OCI-LY1 (cell line): ENCODE measurements at regions not wholly inside any gene's neighbourhood (a gene's known extent, or its start where the extent isn't known, plus 50 kb on each side); places are given as distances from the start of the nearest gene placed in this dataset.

Experiments used
- H2AFZ ChIP-seq: fragments of 200-600 bp; sonication (generic), shearing (Covaris generic); 2 replicates; pipeline ENCODE4 v1.6.0; 2014; ENCODE audit warnings: antibody characterized with exemption, mild to moderate bottlenecking, low read length
- H3F3A ChIP-seq: fragments of 200-600 bp; sonication (generic), shearing (Covaris generic); 2 replicates; pipeline ENCODE4 v1.6.0; 2014; ENCODE audit warnings: mild to moderate bottlenecking, antibody characterized with exemption, low read length, moderate library complexity; ENCODE audit not compliant: insufficient read depth
- H3K27ac ChIP-seq: fragments of 200-600 bp; sonication (generic); 2 replicates; pipeline ENCODE4 v1.5.1; 2014; ENCODE audit warnings: low read length, mixed run types, mild to moderate bottlenecking, low read depth; ENCODE audit not compliant: poor library complexity, severe bottlenecking
- H3K27me3 ChIP-seq: fragments of 200-600 bp; sonication (generic); 2 replicates; pipeline ENCODE4 v1.6.0; 2014; ENCODE audit warnings: antibody characterized with exemption, mild to moderate bottlenecking, low read length, moderate library complexity; ENCODE audit not compliant: insufficient read depth
- H3K36me3 ChIP-seq: fragments of 200-600 bp; sonication (generic); 2 replicates; pipeline ENCODE4 v1.6.1; 2014; ENCODE audit warnings: mild to moderate bottlenecking, antibody characterized with exemption, low read length, moderate library complexity, mixed read lengths; ENCODE audit not compliant: insufficient read depth
- H3K4me1 ChIP-seq: fragments of 200-600 bp; sonication (generic); 2 replicates; pipeline ENCODE4 v1.5.1; 2014; ENCODE audit warnings: mild to moderate bottlenecking, low read length, moderate library complexity; ENCODE audit not compliant: insufficient read depth, severe bottlenecking
- H3K4me2 ChIP-seq: fragments of 200-600 bp; sonication (generic), shearing (Covaris generic); 2 replicates; pipeline ENCODE4 v1.6.1; 2014; ENCODE audit warnings: low read length
- H3K4me3 ChIP-seq: fragments of 200-600 bp; sonication (generic); 2 replicates; pipeline ENCODE4 v1.5.1; 2014; ENCODE audit warnings: low read length, low read depth, mild to moderate bottlenecking, mixed read lengths; ENCODE audit not compliant: poor library complexity, severe bottlenecking
- H3K79me2 ChIP-seq: fragments of 200-600 bp; shearing (Covaris generic); 2 replicates; pipeline ENCODE4 v1.6.1; 2016; ENCODE audit warnings: mixed run types, low read length, mixed read lengths; ENCODE audit not compliant: insufficient read depth
- H3K9ac ChIP-seq: fragments of 200-600 bp; sonication (generic), shearing (Covaris generic); 2 replicates; pipeline ENCODE4 v1.6.1; 2014; ENCODE audit warnings: mild to moderate bottlenecking, low read length, mixed read lengths
- H3K9me2 ChIP-seq: fragments of 200-600 bp; sonication (generic), shearing (Covaris generic); 2 replicates; pipeline ENCODE4 v1.6.1; 2014; ENCODE audit warnings: low read depth, mild to moderate bottlenecking, low read length, mixed read lengths
- H3K9me3 ChIP-seq: fragments of 200-600 bp; shearing (Covaris generic); 2 replicates; pipeline ENCODE4 v1.6.1; 2014; ENCODE audit warnings: low read length, mixed read lengths
- H4K20me1 ChIP-seq: fragments of 200-600 bp; sonication (generic), shearing (Covaris generic); 2 replicates; pipeline ENCODE4 v1.6.0; 2016; ENCODE audit warnings: mild to moderate bottlenecking, low read length; ENCODE audit not compliant: insufficient read depth
- CTCF ChIP-seq: fragments of 200-600 bp; sonication (generic), shearing (Covaris generic); IDR thresholded peaks from 2 replicates; pipeline ENCODE4 v1.5.1; 2017; ENCODE audit warnings: mild to moderate bottlenecking, antibody characterized with exemption, low read length, moderate library complexity, mixed read lengths
- EZH2 ChIP-seq: fragments of 200-600 bp; sonication (generic), shearing (Covaris generic); IDR thresholded peaks from 2 replicates; pipeline ENCODE4 v1.8.0; 2017; ENCODE audit warnings: borderline replicate concordance, mixed run types, mild to moderate bottlenecking, antibody characterized with exemption, low read length, moderate library complexity, mixed read lengths

- H3K79me2 ChIP-seq, result no peaks in the 10 kb centered on the region
- H3F3A ChIP-seq, result no peaks in the 10 kb centered on the region
- no peak overlapping the region for H3K9ac ChIP-seq
- no peak overlapping the region for H3K4me3 ChIP-seq
- H3K4me2 ChIP-seq, result no peak overlapping the region
- no peak for TF ChIP-seq CTCF
- TF ChIP-seq EZH2, result no peak
- H3K4me1 ChIP-seq, result no peaks in the 10 kb centered on the region
- no peaks in the 10 kb centered on the region for H4K20me1 ChIP-seq
- H2AFZ ChIP-seq, result no peak overlapping the region
- H3K27me3 ChIP-seq, result no peaks in the 10 kb centered on the region
- H3K27ac ChIP-seq, result no peak overlapping the region
- no peaks in the 10 kb centered on the region for H3K9me3 ChIP-seq
- no peaks in the 10 kb centered on the region for H3K36me3 ChIP-seq
- H3K9me2 ChIP-seq, result no peaks in the 10 kb centered on the region
Observed at GRCh38 chr10:90557385-90557784, 300.5 kb downstream of the HTR7 start.

GRCh38 chr10:90560331-90560730 is 297.5 kb downstream of the HTR7 start:
- Histone ChIP-seq H3K27ac (no peak overlapping the region), H3K27me3 (no peaks in the 10 kb centered on the region), H2AFZ (no peak overlapping the region), H3K4me3 (no peak overlapping the region), H3K4me1 (no peaks in the 10 kb centered on the region), H3K4me2 (no peak overlapping the region), H4K20me1 (no peaks in the 10 kb centered on the region), H3K9ac (no peak overlapping the region), H3K79me2 (no peaks in the 10 kb centered on the region), H3F3A (no peaks in the 10 kb centered on the region), H3K9me2 (no peaks in the 10 kb centered on the region), H3K9me3 (no peaks in the 10 kb centered on the region), H3K36me3 (no peaks in the 10 kb centered on the region)
- TF ChIP-seq CTCF (no peak), EZH2 (no peak)

- Histone ChIP-seq H3K79me2 (no peaks in the 10 kb centered on the region), H2AFZ (no peak overlapping the region), H3F3A (no peaks in the 10 kb centered on the region), H4K20me1 (no peaks in the 10 kb centered on the region), H3K9me3 (no peaks in the 10 kb centered on the region), H3K4me2 (no peak overlapping the region), H3K27me3 (no peaks in the 10 kb centered on the region), H3K4me1 (no peaks in the 10 kb centered on the region), H3K27ac (no peak overlapping the region), H3K4me3 (no peak overlapping the region), H3K9ac (no peak overlapping the region), H3K36me3 (no peaks in the 10 kb centered on the region), H3K9me2 (no peaks in the 10 kb centered on the region)
- TF ChIP-seq CTCF (no peak), EZH2 (no peak)
Observed at GRCh38 chr10:90561666-90562065, 296.2 kb downstream of the HTR7 start.
